OCI-LY1 (cell line): ENCODE measurements at regions not wholly inside any gene's neighbourhood (a gene's known extent, or its start where the extent isn't known, plus 50 kb on each side); places are given as distances from the start of the nearest gene placed in this dataset.

Experiments used
- CTCF ChIP-seq: fragments of 200-600 bp; sonication (generic), shearing (Covaris generic); IDR thresholded peaks from 2 replicates; pipeline ENCODE4 v1.5.1; 2017; ENCODE audit warnings: mild to moderate bottlenecking, antibody characterized with exemption, low read length, moderate library complexity, mixed read lengths
- EZH2 ChIP-seq: fragments of 200-600 bp; sonication (generic), shearing (Covaris generic); IDR thresholded peaks from 2 replicates; pipeline ENCODE4 v1.8.0; 2017; ENCODE audit warnings: borderline replicate concordance, mixed run types, mild to moderate bottlenecking, antibody characterized with exemption, low read length, moderate library complexity, mixed read lengths

- no peak for TF ChIP-seq CTCF
- no peak for TF ChIP-seq EZH2
Measured at GRCh38 chr13:71358218-71358617, 508.8 kb downstream of the DACH1 start.
